OCI-LY3 (cell line): ENCODE measurements at regions not wholly inside any gene's neighbourhood (a gene's known extent, or its start where the extent isn't known, plus 50 kb on each side); places are given as distances from the start of the nearest gene placed in this dataset.

Experiments used
- H2AFZ ChIP-seq: fragments of 200-600, 300-600 bp; shearing (Covaris generic); 2 replicates; pipeline ENCODE4 v1.6.0; 2014; ENCODE audit warnings: antibody characterized with exemption, low read depth, low read length
- H3K27ac ChIP-seq: fragments of 200-600, 300-600 bp; sonication (generic); 2 replicates; pipeline ENCODE4 v1.5.1; 2014; ENCODE audit warnings: mild to moderate bottlenecking, low read length, moderate library complexity, mixed read lengths
- H3K27me3 ChIP-seq: fragments of 200-600, 300-600 bp; sonication (generic); 2 replicates; pipeline ENCODE4 v1.6.1; 2014; ENCODE audit warnings: low read depth, low read length, mixed read lengths
- H3K36me3 ChIP-seq: fragments of 200-600, 300-600 bp; sonication (generic); replicated peaks from 2 replicates; pipeline ENCODE3; 2014; ENCODE audit warnings: low read depth, low read length, mixed read lengths
- H3K4me1 ChIP-seq: fragments of 300-600, 200-600 bp; sonication (generic); 2 replicates; pipeline ENCODE4 v1.6.1; 2014; ENCODE audit warnings: low read length, mixed read lengths
- H3K4me2 ChIP-seq: fragments of 200-600, 300-600 bp; sonication (generic); 2 replicates; pipeline ENCODE4 v1.6.1; 2014; ENCODE audit warnings: low read length, mixed read lengths
- H3K4me3 ChIP-seq: fragments of 300-600, 200-600 bp; sonication (generic); 2 replicates; pipeline ENCODE4 v1.5.1; 2014; ENCODE audit warnings: antibody characterized with exemption, mild to moderate bottlenecking, low read length, moderate library complexity
- H3K79me2 ChIP-seq: fragments of 300-600, 200-600 bp; shearing (Covaris generic); 2 replicates; pipeline ENCODE4 v1.6.1; 2014; ENCODE audit warnings: mild to moderate bottlenecking, low read length, mixed read lengths
- H3K9ac ChIP-seq: fragments of 300-600, 200-600 bp; shearing (Covaris generic); 2 replicates; pipeline ENCODE4 v1.6.0; 2014; ENCODE audit warnings: mild to moderate bottlenecking, low read length, moderate library complexity
- H3K9me3 ChIP-seq: fragments of 200-600, 300-600 bp; shearing (Covaris generic); 2 replicates; pipeline ENCODE4 v1.6.1; 2014; ENCODE audit warnings: low read length, mixed read lengths; ENCODE audit not compliant: insufficient read depth
- H4K20me1 ChIP-seq: fragments of 200-600, 300-600 bp; sonication (generic); 2 replicates; pipeline ENCODE4 v1.6.1; 2016; ENCODE audit warnings: low read length, mixed read lengths; ENCODE audit not compliant: insufficient read depth
- EZH2phosphoT487 ChIP-seq: fragments of 200-600 bp; shearing (Covaris generic); IDR thresholded peaks from 2 replicates; pipeline ENCODE4 v1.6.1; 2018; ENCODE audit warnings: antibody characterized with exemption, mixed run types, low read depth
- TF ChIP-seq, protein P1 (sequence below): fragments of 200-600, 300-600 bp; sonication (generic); IDR thresholded peaks from 2 replicates; pipeline ENCODE4 v1.5.1; 2014; ENCODE audit warnings: antibody characterized with exemption, low read length, low read depth

DNA sequence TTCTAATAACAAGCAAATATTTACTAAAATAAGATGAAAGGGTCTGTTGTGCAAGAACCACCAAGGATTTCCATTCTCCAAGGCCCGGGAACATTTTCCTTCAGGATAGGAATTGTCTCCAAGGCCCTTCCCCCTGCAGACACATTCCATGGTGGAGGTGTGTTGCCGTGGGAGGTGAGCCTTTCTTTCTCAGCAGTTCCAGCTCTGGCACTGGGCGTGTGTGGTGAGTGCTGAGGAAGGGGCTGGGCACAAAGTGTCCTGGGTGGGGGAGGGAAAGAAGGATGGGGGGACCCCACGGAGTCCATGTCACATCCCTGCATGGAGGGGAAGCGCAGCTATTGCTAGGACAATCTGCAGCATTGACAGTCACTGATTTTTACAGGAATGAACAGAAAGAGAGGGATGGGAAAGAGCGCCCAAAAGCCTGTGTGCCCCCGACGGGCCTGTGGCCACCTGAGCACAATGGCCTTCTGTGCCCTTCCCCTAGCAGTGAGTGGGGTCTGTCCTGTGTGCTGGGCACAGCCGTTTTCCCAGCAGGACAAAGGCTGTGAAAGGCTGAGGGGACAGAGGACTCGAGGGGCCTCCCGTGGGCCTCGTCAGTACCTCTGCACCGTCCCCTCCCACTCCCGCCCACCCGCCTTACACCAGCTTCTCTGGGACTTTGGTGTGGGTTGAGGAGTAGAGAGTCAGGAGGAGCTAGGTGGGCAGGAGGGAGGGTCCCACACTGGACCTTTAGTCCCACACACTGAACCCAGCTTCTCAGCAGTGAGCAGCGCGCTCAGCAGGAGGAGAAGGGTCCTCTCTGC lies 79.8 kb downstream of the PTGR3 start:
- no peaks in the 10 kb centered on the region for H3K4me1 ChIP-seq
- H4K20me1 ChIP-seq = no peaks in the 10 kb centered on the region
- 0 out of 2 replicates have a peak, but pooled peaks cover 5% of the 10 kb centered on the region for H3K27me3 ChIP-seq
- TF ChIP-seq, protein P1, sequence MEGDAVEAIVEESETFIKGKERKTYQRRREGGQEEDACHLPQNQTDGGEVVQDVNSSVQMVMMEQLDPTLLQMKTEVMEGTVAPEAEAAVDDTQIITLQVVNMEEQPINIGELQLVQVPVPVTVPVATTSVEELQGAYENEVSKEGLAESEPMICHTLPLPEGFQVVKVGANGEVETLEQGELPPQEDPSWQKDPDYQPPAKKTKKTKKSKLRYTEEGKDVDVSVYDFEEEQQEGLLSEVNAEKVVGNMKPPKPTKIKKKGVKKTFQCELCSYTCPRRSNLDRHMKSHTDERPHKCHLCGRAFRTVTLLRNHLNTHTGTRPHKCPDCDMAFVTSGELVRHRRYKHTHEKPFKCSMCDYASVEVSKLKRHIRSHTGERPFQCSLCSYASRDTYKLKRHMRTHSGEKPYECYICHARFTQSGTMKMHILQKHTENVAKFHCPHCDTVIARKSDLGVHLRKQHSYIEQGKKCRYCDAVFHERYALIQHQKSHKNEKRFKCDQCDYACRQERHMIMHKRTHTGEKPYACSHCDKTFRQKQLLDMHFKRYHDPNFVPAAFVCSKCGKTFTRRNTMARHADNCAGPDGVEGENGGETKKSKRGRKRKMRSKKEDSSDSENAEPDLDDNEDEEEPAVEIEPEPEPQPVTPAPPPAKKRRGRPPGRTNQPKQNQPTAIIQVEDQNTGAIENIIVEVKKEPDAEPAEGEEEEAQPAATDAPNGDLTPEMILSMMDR = no peak
- no peak for TF ChIP-seq EZH2phosphoT487
- H3K9me3 ChIP-seq = no peaks in the 10 kb centered on the region
- H3K79me2 ChIP-seq = no peaks in the 10 kb centered on the region
- H3K27ac ChIP-seq = no peak overlapping the region
- no peak overlapping the region for H3K9ac ChIP-seq
- no peak overlapping the region for H2AFZ ChIP-seq
- no peaks in the 10 kb centered on the region for H3K36me3 ChIP-seq
- no peak overlapping the region for H3K4me2 ChIP-seq
- H3K4me3 ChIP-seq = no peak overlapping the region

DNA sequence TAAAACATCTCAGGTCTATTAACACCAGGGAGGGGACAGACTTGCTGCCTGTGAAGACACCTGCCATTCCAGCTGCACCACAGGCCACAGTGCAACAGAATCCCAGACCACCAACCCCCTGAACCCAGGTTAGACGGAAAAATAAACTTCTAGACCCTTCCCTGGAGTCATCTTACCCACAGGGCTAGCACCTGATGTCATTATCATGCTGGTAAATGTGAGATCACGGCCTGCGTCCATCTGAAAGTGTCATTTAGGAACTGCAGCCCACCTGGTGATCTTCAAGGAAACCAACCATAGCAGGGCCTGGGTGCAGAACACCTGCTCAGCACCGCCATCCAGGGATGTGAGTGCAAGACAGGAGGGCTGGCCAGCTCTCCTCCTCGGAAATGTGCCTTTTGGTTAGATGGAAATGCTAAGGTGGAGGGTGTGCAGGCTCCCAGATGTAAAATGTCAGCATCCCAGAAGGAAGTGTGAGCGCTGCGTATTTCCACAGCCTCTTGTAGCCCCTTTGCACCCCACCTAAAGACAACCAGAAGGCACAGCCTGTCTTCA lies 80.8 kb downstream of the PTGR3 start:
- no peaks in the 10 kb centered on the region for H3K79me2 ChIP-seq
- no peak for TF ChIP-seq EZH2phosphoT487
- TF ChIP-seq, protein P1 = no peak
- no peak overlapping the region for H3K4me3 ChIP-seq
- no peak overlapping the region for H3K9ac ChIP-seq
- no peaks in the 10 kb centered on the region for H3K9me3 ChIP-seq
- no peak overlapping the region for H2AFZ ChIP-seq
- no peaks in the 10 kb centered on the region for H4K20me1 ChIP-seq
- H3K36me3 ChIP-seq = no peaks in the 10 kb centered on the region
- H3K27me3 ChIP-seq = peaks cover 12% of the 10 kb centered on the region; the same call in 1 of the 2 replicates
- no peak overlapping the region for H3K27ac ChIP-seq
- no peak overlapping the region for H3K4me2 ChIP-seq
- no peaks in the 10 kb centered on the region for H3K4me1 ChIP-seq

DNA sequence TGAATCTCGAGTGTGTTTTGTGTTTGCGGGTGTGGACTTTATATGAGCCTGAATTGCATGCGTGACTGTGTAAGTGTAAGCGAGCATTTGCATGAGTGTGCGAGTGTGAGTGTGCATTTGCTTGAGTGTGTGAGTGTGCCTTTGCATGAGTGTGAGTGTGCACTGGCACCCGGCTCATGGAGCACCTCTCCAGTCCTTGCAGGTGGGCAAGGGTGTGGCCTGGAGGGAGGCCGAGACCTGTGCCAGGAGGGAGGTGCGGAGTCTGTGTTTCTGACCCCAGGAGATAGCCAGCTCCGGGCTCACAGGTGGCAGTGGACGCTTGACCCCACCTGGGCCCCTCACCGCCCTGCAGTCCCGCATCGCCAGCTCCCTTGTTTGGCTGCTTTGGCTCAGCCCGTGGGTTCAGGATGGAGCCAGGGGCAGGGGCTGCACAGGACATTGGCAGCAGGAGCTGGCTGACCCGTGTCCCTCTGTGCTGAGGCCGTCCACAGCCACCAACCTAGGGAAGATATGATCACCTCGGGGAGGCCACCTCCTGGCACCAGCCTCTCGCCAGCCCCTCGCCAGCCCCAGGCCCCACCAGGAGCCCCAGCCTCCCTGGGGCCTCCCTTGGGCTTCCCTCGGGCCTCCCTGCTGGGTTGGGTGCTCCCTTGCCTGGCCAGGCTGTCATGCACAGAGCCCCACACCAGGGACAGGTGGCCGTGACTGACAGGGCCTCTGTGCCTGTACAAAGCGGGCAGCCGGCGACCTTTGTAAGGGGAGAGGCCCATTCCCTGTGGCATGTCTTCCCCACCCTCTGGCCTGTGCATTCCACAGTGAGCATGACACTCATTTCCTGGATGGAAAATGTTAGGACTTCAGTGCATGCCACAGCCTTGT lies 81.6 kb downstream of the PTGR3 start:
- H3K4me3 ChIP-seq = no peak overlapping the region
- H3K79me2 ChIP-seq = no peaks in the 10 kb centered on the region

More for the DNA sequence above, 81.6 kb downstream of the PTGR3 start:
- no peaks in the 10 kb centered on the region for H3K4me1 ChIP-seq
- no peak for TF ChIP-seq EZH2phosphoT487
- TF ChIP-seq, protein P1 = no peak
- no peak overlapping the region for H3K27ac ChIP-seq
- no peak overlapping the region for H3K4me2 ChIP-seq
- H2AFZ ChIP-seq = no peak overlapping the region
- H3K36me3 ChIP-seq = no peaks in the 10 kb centered on the region
- no peaks in the 10 kb centered on the region for H3K9me3 ChIP-seq
- H3K9ac ChIP-seq = no peak overlapping the region
- H4K20me1 ChIP-seq = no peaks in the 10 kb centered on the region
- H3K27me3 ChIP-seq = peaks cover 18% of the 10 kb centered on the region; the same call in 1 of the 2 replicates
